Liver (tissue), 7 donors: ENCODE measurements at regions not wholly inside any gene's neighbourhood (a gene's known extent, or its start where the extent isn't known, plus 50 kb on each side); places are given as distances from the start of the nearest gene placed in this dataset.

ENCODE experiments used
- DNase-seq: peaks from one replicate; pipeline ENCODE4 v3.0.0-alpha.2; 2017; ENCODE audit warnings: low spot score
- H3K27ac ChIP-seq, 2 donors: one replicate each; pipeline ENCODE4 v1.7.0; 2013; ENCODE audit warnings: inconsistent platforms in 2 of 2, low read length in 2 of 2, control low read depth in 1 of 2, low read depth in 1 of 2, mild to moderate bottlenecking in 1 of 2
- H3K27me3 ChIP-seq, 4 donors: one replicate each; pipeline versions ENCODE4 v1.6.1 to v1.7.0; 2013; ENCODE audit warnings: low read length in 3 of 4, inconsistent platforms in 1 of 4, mild to moderate bottlenecking in 1 of 4, moderate library complexity in 1 of 4; ENCODE audit not compliant: control insufficient read depth in 4 of 4, insufficient read depth in 4 of 4
- H3K36me3 ChIP-seq, 4 donors: one replicate each; pipeline versions ENCODE4 v1.6.1 to v1.7.0; 2013; ENCODE audit warnings: low read length in 3 of 4, mild to moderate bottlenecking in 3 of 4, low read depth in 1 of 4, moderate library complexity in 1 of 4; ENCODE audit not compliant: control insufficient read depth in 4 of 4, insufficient read depth in 3 of 4
- H3K4me1 ChIP-seq, 4 donors: one replicate each; pipeline versions ENCODE4 v1.6.1 to v1.7.0; 2013; ENCODE audit warnings: low read length in 3 of 4, mild to moderate bottlenecking in 3 of 4, moderate library complexity in 1 of 4; ENCODE audit not compliant: control insufficient read depth in 4 of 4, insufficient read depth in 4 of 4
- H3K4me3 ChIP-seq, 3 donors: one replicate each; pipeline versions ENCODE4 v1.6.1 to v1.7.0; 2013; ENCODE audit warnings: low read length in 3 of 3, control low read depth in 1 of 3, low read depth in 1 of 3, mild to moderate bottlenecking in 1 of 3
- H3K9ac ChIP-seq, 2 donors: one replicate each; pipeline ENCODE4 v1.7.0; 2013; ENCODE audit warnings: low read length in 2 of 2, mild to moderate bottlenecking in 2 of 2, moderate library complexity in 2 of 2, control low read depth in 1 of 2, low read depth in 1 of 2
- H3K9me3 ChIP-seq, 4 donors: one replicate each; pipeline versions ENCODE4 v1.6.1 to v1.7.0; 2013; ENCODE audit warnings: low read length in 3 of 4; ENCODE audit not compliant: control insufficient read depth in 4 of 4
- ATF3 ChIP-seq: IDR thresholded peaks from 2 replicates; pipeline ENCODE4 v1.6.1; 2016; ENCODE audit warnings: antibody characterized with exemption
- EGR1 ChIP-seq, 2 donors: IDR thresholded peaks; 2 replicates each; pipeline ENCODE4 v1.6.1; 2016 to 2018; ENCODE audit warnings: antibody characterized with exemption in 2 of 2, low read depth in 2 of 2
- FOXA1 ChIP-seq: IDR thresholded peaks from 2 replicates; pipeline ENCODE4 v1.6.1; 2016; ENCODE audit warnings: antibody characterized with exemption
- GABPA ChIP-seq, 2 donors: IDR thresholded peaks in 1 of 2; conservative IDR thresholded peaks in 1 of 2; 2 replicates each; pipeline ENCODE4 v1.6.1; 2016; ENCODE audit warnings: antibody characterized with exemption in 2 of 2, mild to moderate bottlenecking in 1 of 2, moderate library complexity in 1 of 2
- HNF4A ChIP-seq, 2 donors: conservative IDR thresholded peaks; 2 replicates each; pipeline ENCODE4 v1.6.1; 2016; ENCODE audit warnings: antibody characterized with exemption in 2 of 2, mild to moderate bottlenecking in 2 of 2
- JUND ChIP-seq, 2 donors: IDR thresholded peaks; 2 replicates each; pipeline ENCODE4 v1.6.1; 2016; ENCODE audit warnings: antibody characterized with exemption in 2 of 2
- RAD21 ChIP-seq, 2 donors: IDR thresholded peaks; 2 replicates each; pipeline ENCODE4 v1.6.1; 2016; ENCODE audit warnings: antibody characterized with exemption in 2 of 2, mild to moderate bottlenecking in 2 of 2
- REST ChIP-seq: IDR thresholded peaks from 2 replicates; pipeline ENCODE4 v1.6.1; 2016; ENCODE audit warnings: antibody characterized with exemption, mild to moderate bottlenecking
- RXRA ChIP-seq, 2 donors: IDR thresholded peaks; 2 replicates each; pipeline ENCODE4 v1.6.1; 2017 to 2018; ENCODE audit warnings: antibody characterized with exemption in 2 of 2, mild to moderate bottlenecking in 1 of 2
- SP1 ChIP-seq: IDR thresholded peaks from 2 replicates; pipeline ENCODE4 v1.6.1; 2018; ENCODE audit warnings: antibody characterized with exemption, mild to moderate bottlenecking
- ZBTB33 ChIP-seq: IDR thresholded peaks from 2 replicates; pipeline ENCODE4 v1.6.1; 2016; ENCODE audit warnings: antibody characterized with exemption
- WGBS: extraction: QIAGEN DNeasy Blood & Tissue Kit; methylation state at CpG from one replicate; pipeline ENCODE4 v1.1.7; 2013; 5-methylcytosine and 5-hydroxymethylcytosine counted together
- donor health status: healthy.
- donor health status: healthy.
- donor health status: healthy.
- donor health status: healthy.

GRCh38 chr7:19920705-19921104, 147.3 kb upstream of the TMEM196 start:
- Histone ChIP-seq H3K36me3 (no peaks in the 10 kb centered on the region), H3K4me1 (no peaks in the 10 kb centered on the region), H3K9ac (no peak overlapping the region), H3K27ac (no peak overlapping the region), H3K9me3 (no peaks in the 10 kb centered on the region), H3K27me3 (peaks cover 0 to 5% (median 0%) of the 10 kb centered on the region in 4 donors), H3K4me3 (no peak overlapping the region)
- WGBS, result 78% methylated on average over 7 of the region's 7 CpGs
- TF ChIP-seq ATF3 (no peak), SP1 (no peak), EGR1 (IDR thresholded peaks at IDR 0.05; ENCODE audit: low read depth in 2 of 2) (no peak), ZBTB33 (no peak), FOXA1 (no peak)
- no peak for DNase-seq

GRCh38 chr7:19920166-19920565, 146.7 kb upstream of the TMEM196 start:
- TF ChIP-seq ATF3 (no peak), RAD21 (IDR thresholded peaks at IDR 0.05) (no peak), REST (no peak), SP1 (no peak), GABPA (IDR thresholded peaks at IDR 0.05 in 1 of 2, conservative IDR thresholded peaks at IDR 0.05 in 1 of 2) (no peak), EGR1 (IDR thresholded peaks at IDR 0.05; ENCODE audit: low read depth in 2 of 2) (no peak), RXRA (IDR thresholded peaks at IDR 0.05) (no peak), ZBTB33 (no peak), HNF4A (conservative IDR thresholded peaks at IDR 0.05) (no peak), JUND (IDR thresholded peaks at IDR 0.05) (no peak)

More at GRCh38 chr7:19920166-19920565, 146.7 kb upstream of the TMEM196 start:
- DNase-seq, result no peak
- H3K9ac ChIP-seq, result no peak overlapping the region
- no peak overlapping the region for H3K27ac ChIP-seq
- H3K9me3 ChIP-seq, result no peaks in the 10 kb centered on the region
- H3K27me3 ChIP-seq, result peaks cover 0 to 5% (median 0%) of the 10 kb centered on the region in 4 donors
- H3K4me1 ChIP-seq, result no peaks in the 10 kb centered on the region
- 52% methylated on average over 6 of the region's 6 CpGs for WGBS
- H3K4me3 ChIP-seq, result no peak overlapping the region
- no peaks in the 10 kb centered on the region for H3K36me3 ChIP-seq
